H9 (cell line): ENCODE measurements at regions not wholly inside any gene's neighbourhood (a gene's known extent, or its start where the extent isn't known, plus 50 kb on each side); places are given as distances from the start of the nearest gene placed in this dataset.
"Not testable (repeated sequence)": the region's sequence is repeated elsewhere in the genome, so short reads cannot be mapped to it uniquely, and the experiment has no call there.

Experiments
- DNase-seq: peaks from one replicate; pipeline ENCODE4 v3.0.0-alpha.2; 2017
- H2AFZ ChIP-seq: one replicate; pipeline ENCODE4 v1.6.1; 2013; ENCODE audit warnings: mild to moderate bottlenecking, low read length, control low read depth, moderate library complexity
- H2AK5ac ChIP-seq: 2 replicates; pipeline ENCODE4 v1.6.1; 2013; ENCODE audit warnings: low read length, control low read depth, mixed read lengths; ENCODE audit not compliant: insufficient read length
- H2BK120ac ChIP-seq: one replicate; pipeline ENCODE4 v1.6.1; 2013; ENCODE audit warnings: low read depth, mild to moderate bottlenecking, low read length, control low read depth, inconsistent platforms; ENCODE audit not compliant: poor library complexity, severe bottlenecking
- H2BK12ac ChIP-seq: 2 replicates; pipeline ENCODE4 v1.6.1; 2013; ENCODE audit warnings: low read length, control low read depth, mixed read lengths, low read depth; ENCODE audit not compliant: insufficient read length
- H2BK15ac ChIP-seq: 2 replicates; pipeline ENCODE4 v1.6.1; 2013; ENCODE audit warnings: low read depth, low read length, control low read depth
- H2BK20ac ChIP-seq: one replicate; pipeline ENCODE4 v1.6.1; 2013; ENCODE audit warnings: low read depth, mild to moderate bottlenecking, low read length, control low read depth, inconsistent platforms; ENCODE audit not compliant: poor library complexity, severe bottlenecking
- H2BK5ac ChIP-seq: 2 replicates; pipeline ENCODE4 v1.6.1; 2013; ENCODE audit warnings: low read length, control low read depth, mixed read lengths; ENCODE audit not compliant: insufficient read length
- H3K14ac ChIP-seq: 2 replicates; pipeline ENCODE4 v1.6.1; 2013; ENCODE audit warnings: low read length, control low read depth; ENCODE audit not compliant: insufficient read depth
- H3K18ac ChIP-seq: 2 replicates; pipeline ENCODE4 v1.6.1; 2013; ENCODE audit warnings: low read depth, mild to moderate bottlenecking, mixed read lengths, low read length, control low read depth; ENCODE audit not compliant: insufficient read length
- H3K23ac ChIP-seq: 2 replicates; pipeline ENCODE4 v1.6.1; 2013; ENCODE audit warnings: low read length, control low read depth, mixed read lengths, low read depth; ENCODE audit not compliant: insufficient read length
- H3K23me2 ChIP-seq: 2 replicates; pipeline ENCODE4 v1.6.1; 2013; ENCODE audit warnings: low read depth, mild to moderate bottlenecking, mixed read lengths, low read length, control low read depth; ENCODE audit not compliant: insufficient read length, poor library complexity, severe bottlenecking
- H3K27ac ChIP-seq: 2 replicates; pipeline ENCODE4 v1.5.1; 2013; ENCODE audit warnings: low read length, control low read depth, mixed read lengths, low read depth; ENCODE audit not compliant: insufficient read length
- H3K27me3 ChIP-seq: 2 replicates; pipeline ENCODE4 v1.6.1; 2013; ENCODE audit warnings: low read length, control low read depth, inconsistent platforms; ENCODE audit not compliant: insufficient read depth
- H3K4ac ChIP-seq: 2 replicates; pipeline ENCODE4 v1.6.1; 2013; ENCODE audit warnings: low read depth, mild to moderate bottlenecking, control low read depth, inconsistent platforms, low read length, moderate library complexity
- H3K4me1 ChIP-seq: 2 replicates; pipeline ENCODE4 v1.6.1; 2013; ENCODE audit warnings: low read length, control low read depth, inconsistent platforms; ENCODE audit not compliant: insufficient read depth
- H3K4me2 ChIP-seq: 2 replicates; pipeline ENCODE4 v1.6.1; 2013; ENCODE audit warnings: low read length, control low read depth, mixed read lengths; ENCODE audit not compliant: insufficient read length, insufficient read depth
- H3K56ac ChIP-seq: 2 replicates; pipeline ENCODE4 v1.6.1; 2013; ENCODE audit warnings: low read depth, mild to moderate bottlenecking, mixed read lengths, low read length, control low read depth; ENCODE audit not compliant: insufficient read length
- H3K79me1 ChIP-seq: 2 replicates; pipeline ENCODE4 v1.6.1; 2013; ENCODE audit warnings: low read depth, mild to moderate bottlenecking, moderate library complexity, low read length, control low read depth, inconsistent platforms; ENCODE audit not compliant: insufficient read depth, poor library complexity, severe bottlenecking
- H3K79me2 ChIP-seq: 2 replicates; pipeline ENCODE4 v1.6.1; 2013; ENCODE audit warnings: low read length, control low read depth, inconsistent platforms; ENCODE audit not compliant: insufficient read depth
- H3K9ac ChIP-seq: 2 replicates; pipeline ENCODE4 v1.6.1; 2013; ENCODE audit warnings: low read length, control low read depth, mixed read lengths; ENCODE audit not compliant: insufficient read length; ENCODE audit errors: extremely low read depth
- H3K9me3 ChIP-seq: one replicate; pipeline ENCODE4 v1.6.1; 2013; ENCODE audit warnings: low read depth, low read length, inconsistent platforms; ENCODE audit not compliant: control insufficient read depth
- H3T11ph ChIP-seq: one replicate; pipeline ENCODE4 v1.6.1; 2013; ENCODE audit warnings: mild to moderate bottlenecking, low read length, control low read depth, inconsistent platforms
- H4K20me1 ChIP-seq: one replicate; pipeline ENCODE4 v1.6.1; 2013; ENCODE audit not compliant: control insufficient read depth, insufficient read length, insufficient read depth
- H4K5ac ChIP-seq: 2 replicates; pipeline ENCODE4 v1.6.1; 2013; ENCODE audit warnings: low read depth, mild to moderate bottlenecking, mixed read lengths, low read length, control low read depth; ENCODE audit not compliant: insufficient read length
- H4K8ac ChIP-seq: replicated peaks from 2 replicates; pipeline ENCODE4 v1.6.1; 2013; ENCODE audit warnings: low read length, control low read depth, mixed read lengths, low read depth; ENCODE audit not compliant: insufficient read length
- H4K91ac ChIP-seq: 2 replicates; pipeline ENCODE4 v1.6.1; 2013; ENCODE audit warnings: low read depth, mild to moderate bottlenecking, moderate library complexity, mixed read lengths, low read length, control low read depth; ENCODE audit not compliant: insufficient read length
- H3K27ac Mint-ChIP-seq, 3 experiments: 2 replicates in 2 of 3; 3 replicates in 1 of 3; pipeline ENCODE4 v1.8.0; 2020 to 2021; ENCODE audit warnings: mixed read lengths in 3 of 3, mild to moderate bottlenecking in 1 of 3, moderate library complexity in 1 of 3
- H3K27me3 Mint-ChIP-seq: 2 replicates; pipeline ENCODE4 v1.8.0; 2021; ENCODE audit warnings: low read depth, mild to moderate bottlenecking, moderate library complexity, mixed read lengths
- H3K36me3 Mint-ChIP-seq, 3 experiments: 2 replicates in 2 of 3; 3 replicates in 1 of 3; pipeline ENCODE4 v1.8.0; 2020 to 2021; ENCODE audit warnings: low read depth in 3 of 3, mixed read lengths in 3 of 3; ENCODE audit not compliant: insufficient read depth in 1 of 3
- H3K4me1 Mint-ChIP-seq, 2 experiments: 2 replicates each; pipeline ENCODE4 v1.8.0; 2020; ENCODE audit warnings: mixed read lengths in 2 of 2
- H3K4me3 Mint-ChIP-seq, 2 experiments: 2 replicates in 1 of 2; 3 replicates in 1 of 2; pipeline ENCODE4 v1.8.0; 2020 to 2021; ENCODE audit warnings: mild to moderate bottlenecking in 2 of 2, mixed read lengths in 2 of 2, moderate library complexity in 1 of 2
- H3K9me3 Mint-ChIP-seq, 2 experiments: 2 replicates in 1 of 2; 3 replicates in 1 of 2; pipeline ENCODE4 v1.8.0; 2020; ENCODE audit warnings: mild to moderate bottlenecking in 2 of 2, mixed read lengths in 2 of 2, moderate library complexity in 1 of 2
- WGBS: extraction: QIAGEN DNeasy Blood & Tissue Kit; methylation state at CpG from one replicate; pipeline ENCODE4 v1.1.7; 2013; ENCODE audit warnings: missing lambda C conversion rate, low lambda C conversion rate, mixed read lengths; ENCODE audit not compliant: insufficient read length; ENCODE audit errors: extremely low coverage; 5-methylcytosine and 5-hydroxymethylcytosine counted together

DNA sequence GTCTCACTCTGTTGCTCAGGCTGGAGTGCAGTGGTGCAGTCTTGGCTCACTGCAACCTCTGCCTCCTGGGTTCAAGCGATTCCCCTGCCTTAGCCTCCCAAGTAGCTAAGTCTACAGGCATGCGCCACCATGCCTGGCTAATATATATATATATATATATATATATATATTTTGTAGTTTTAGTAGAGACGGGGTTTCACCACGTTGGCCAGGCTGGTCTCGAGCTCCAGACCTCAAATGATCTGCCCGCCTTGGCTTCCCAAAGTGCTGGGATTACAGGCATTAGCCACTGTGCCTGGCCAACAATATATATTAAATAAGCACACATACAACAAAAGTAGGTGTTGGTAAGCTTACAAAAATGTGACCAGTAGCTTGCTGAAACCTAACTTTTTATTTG, 1364.3 kb downstream of the CDH12 start:
- not testable (repeated sequence) for H3K18ac ChIP-seq, H2BK120ac ChIP-seq, H3K23ac ChIP-seq, H2AFZ ChIP-seq, H3T11ph ChIP-seq, H4K91ac ChIP-seq, H4K5ac ChIP-seq, H3K27ac Mint-ChIP-seq, H3K27ac ChIP-seq, H4K8ac ChIP-seq, H3K9ac ChIP-seq, H3K4me3 Mint-ChIP-seq, H3K79me1 ChIP-seq, H2AK5ac ChIP-seq, H3K27me3 ChIP-seq, H2BK20ac ChIP-seq, H4K20me1 ChIP-seq, H3K27me3 Mint-ChIP-seq, H3K4me1 Mint-ChIP-seq, DNase-seq, H3K23me2 ChIP-seq, H3K4ac ChIP-seq, H3K79me2 ChIP-seq, H3K14ac ChIP-seq, H3K9me3 ChIP-seq, H3K9me3 Mint-ChIP-seq, H2BK12ac ChIP-seq, H2BK15ac ChIP-seq, H3K56ac ChIP-seq, H2BK5ac ChIP-seq, H3K4me2 ChIP-seq, H3K4me1 ChIP-seq
- no CpG with 5 or more reads among the region's 6 CpGs for WGBS
- H3K36me3 Mint-ChIP-seq: peaks cover 8 to 13% (median 10%) of the 10 kb centered on the region in 3 experiments
